ENCODE measurements at regions not wholly inside any gene's neighbourhood (a gene's known extent, or its start where the extent isn't known, plus 50 kb on each side); places are given as distances from the start of the nearest gene placed in this dataset.
A peak's percentile ranks its signal among the peaks of the same experiment; 100 is the strongest.
"Not testable (repeated sequence)": the region's sequence is repeated elsewhere in the genome, so short reads cannot be mapped to it uniquely, and the experiment has no call there.

GRCh38 chr13:74730556-74731331, 596.5 kb upstream of the KLF12 start:
- DNase-seq: peak in 1 of 3 donors; percentile 31

GRCh38 chr13:74726206-74726605, 592.0 kb upstream of the KLF12 start:
- peak in 2 of 3 donors; percentile 29 to 64 for DNase-seq

GRCh38 chr13:74718232-74718842, 584.1 kb upstream of the KLF12 start:
- not testable (repeated sequence) for DNase-seq

GRCh38 chr13:74715718-74716117, 581.5 kb upstream of the KLF12 start:
- no peak for DNase-seq

GRCh38 chr13:74710006-74710405, 575.8 kb upstream of the KLF12 start:
- no peak for DNase-seq

- peak in 1 of 3 donors; percentile 47 for DNase-seq
Measured at GRCh38 chr13:74709226-74709625, 575.0 kb upstream of the KLF12 start.

- DNase-seq: no peak
Measured at GRCh38 chr13:74708629-74709028, 574.4 kb upstream of the KLF12 start.

- peak; percentile 27 to 71 (median 27) for DNase-seq
Measured at GRCh38 chr13:74707291-74707690, 573.1 kb upstream of the KLF12 start.

GRCh38 chr13:74706801-74707200, 572.6 kb upstream of the KLF12 start:
- DNase-seq: peak; percentile 26 to 77 (median 48)

- DNase-seq: no peak
Measured at GRCh38 chr13:74705438-74705837, 571.2 kb upstream of the KLF12 start.

GRCh38 chr13:74703855-74704387, 569.7 kb upstream of the KLF12 start:
- DNase-seq: no peak

GRCh38 chr13:74696148-74696922, 562.1 kb upstream of the KLF12 start:
- DNase-seq: no peak

- DNase-seq: no peak
Measured at GRCh38 chr13:74695021-74695800, 561.0 kb upstream of the KLF12 start.

GRCh38 chr13:74687442-74688182, 553.4 kb upstream of the KLF12 start:
- peak; percentile 38 to 82 (median 61) for DNase-seq

- no peak for DNase-seq
Measured at GRCh38 chr13:74683411-74683810, 549.2 kb upstream of the KLF12 start.

- peak in 2 of 3 donors; percentile 44 to 67 for DNase-seq
Measured at GRCh38 chr13:74682746-74683145, 548.5 kb upstream of the KLF12 start.

- no peak for DNase-seq
Measured at GRCh38 chr13:74681891-74682290, 547.7 kb upstream of the KLF12 start.

- DNase-seq: peak in 2 of 3 donors; percentile 16 to 57
Measured at GRCh38 chr13:74678308-74678965, 544.2 kb upstream of the KLF12 start.

- peak in 1 of 3 donors; percentile 33 for DNase-seq
Measured at GRCh38 chr13:74675972-74676371, 541.8 kb upstream of the KLF12 start.

- DNase-seq: no peak
Measured at GRCh38 chr13:74675182-74675581, 541.0 kb upstream of the KLF12 start.
